GM08714 (cell line): ENCODE measurements at regions not wholly inside any gene's neighbourhood (a gene's known extent, or its start where the extent isn't known, plus 50 kb on each side); places are given as distances from the start of the nearest gene placed in this dataset.
"Not testable (repeated sequence)": the region's sequence is repeated elsewhere in the genome, so short reads cannot be mapped to it uniquely, and the experiment has no call there.

Experiments used
- H3K4me3 ChIP-seq: fragments of 200-500 bp; sonication (Bioruptor generic); 2 replicates; pipeline ENCODE4 v1.5.1; 2014; ENCODE audit warnings: mild to moderate bottlenecking, low read length, inconsistent platforms
- ZNF274 ChIP-seq: IDR thresholded peaks from 2 replicates; pipeline ENCODE4 v1.6.1; 2012; ENCODE audit warnings: mild to moderate bottlenecking, low read depth, low read length

DNA sequence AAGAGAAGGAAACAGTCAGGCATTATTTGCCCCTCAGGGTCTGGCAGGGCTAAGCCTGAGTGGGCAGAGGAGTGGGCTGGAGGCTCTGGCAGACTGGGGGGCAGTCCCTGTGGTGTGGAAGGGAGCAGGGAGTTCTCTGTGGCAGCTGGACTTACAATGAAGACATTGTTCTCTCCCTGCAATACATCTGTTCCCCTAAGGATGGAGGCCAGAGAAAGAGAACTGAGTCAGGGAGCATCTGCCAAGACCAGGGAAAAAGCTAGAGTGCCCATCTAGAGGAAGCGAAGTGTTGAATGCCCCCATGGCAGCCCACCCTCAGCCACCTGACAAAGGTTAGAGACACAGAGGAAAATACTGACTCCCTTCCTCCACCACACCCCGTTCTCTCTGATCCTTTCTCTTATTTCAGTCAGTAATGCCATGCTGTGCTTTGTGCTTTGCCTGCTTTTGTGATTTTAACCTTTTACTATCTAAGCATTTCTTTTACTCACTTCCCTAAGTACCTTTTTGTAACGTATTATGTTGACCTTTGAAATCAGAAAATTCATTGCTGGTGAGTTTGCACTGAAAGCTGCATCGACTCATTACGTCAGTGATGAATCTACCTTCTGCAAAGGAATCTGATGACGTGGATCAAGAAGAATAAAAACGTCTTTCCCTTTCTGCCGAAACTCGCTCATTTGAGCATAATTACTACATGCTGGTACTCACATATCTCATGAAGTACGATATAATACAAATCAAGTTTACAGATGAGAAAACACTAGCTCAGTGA lies 76.0 kb downstream of the ACTL7B start:
- TF ChIP-seq ZNF274 = no peak

DNA sequence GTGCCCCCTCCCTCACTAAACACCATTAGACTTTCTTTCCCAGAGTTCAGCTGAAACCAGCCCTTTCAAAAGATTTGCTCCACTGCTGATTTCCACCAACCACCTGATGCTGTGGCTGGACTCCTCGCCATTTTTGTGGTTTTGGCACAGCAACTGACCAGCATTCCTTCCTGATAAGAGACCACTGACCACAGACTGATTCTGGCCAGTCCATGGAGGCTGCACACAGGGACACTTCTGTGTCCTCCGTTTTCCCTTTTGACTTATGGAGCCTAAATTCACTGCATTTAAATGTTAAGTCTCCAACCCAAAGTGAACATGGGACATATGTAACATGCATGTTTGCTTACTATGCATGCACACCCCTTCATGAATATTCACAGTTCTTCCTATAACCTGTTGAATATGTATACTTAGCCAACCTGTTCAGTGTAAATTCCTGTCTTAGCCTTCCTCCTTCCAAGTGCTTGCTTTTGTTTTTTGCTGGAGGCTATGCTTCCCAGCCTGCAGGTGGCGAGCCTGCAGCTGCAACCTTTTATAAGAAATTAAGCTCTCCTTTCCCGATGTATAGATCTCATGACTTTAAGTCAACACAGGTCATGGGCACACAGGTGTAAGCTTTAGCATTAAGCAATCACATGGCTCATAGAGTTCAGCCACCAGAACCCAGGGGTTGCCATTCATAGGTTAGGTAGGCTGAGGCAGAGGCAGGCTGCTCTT lies 78.7 kb downstream of the ACTL7B start:
- H3K4me3 ChIP-seq = no peak overlapping the region
- no peak for TF ChIP-seq ZNF274

More for the DNA sequence above, 76.0 kb downstream of the ACTL7B start:
- no peak overlapping the region for H3K4me3 ChIP-seq

DNA sequence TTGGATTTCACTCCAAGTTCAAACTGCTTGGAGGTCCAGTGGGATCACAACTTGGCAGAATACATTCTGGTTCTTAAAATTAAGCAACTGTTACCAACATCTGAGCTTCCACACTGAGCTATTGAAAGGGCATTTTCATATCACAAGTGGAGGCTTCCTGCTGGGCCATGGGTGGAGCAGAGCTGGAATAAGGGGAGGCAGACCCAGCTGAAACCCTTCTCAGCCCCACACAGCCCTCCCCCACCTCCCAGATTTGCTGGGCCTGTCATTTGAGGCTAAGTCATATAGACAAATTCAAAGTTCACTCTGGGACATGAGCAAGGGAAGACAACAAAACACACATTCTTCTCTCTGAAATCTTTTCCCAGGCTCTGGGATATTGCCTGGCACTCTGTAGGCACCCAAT lies 79.9 kb downstream of the ACTL7B start:
- TF ChIP-seq ZNF274 = no peak
- no peak overlapping the region for H3K4me3 ChIP-seq

DNA sequence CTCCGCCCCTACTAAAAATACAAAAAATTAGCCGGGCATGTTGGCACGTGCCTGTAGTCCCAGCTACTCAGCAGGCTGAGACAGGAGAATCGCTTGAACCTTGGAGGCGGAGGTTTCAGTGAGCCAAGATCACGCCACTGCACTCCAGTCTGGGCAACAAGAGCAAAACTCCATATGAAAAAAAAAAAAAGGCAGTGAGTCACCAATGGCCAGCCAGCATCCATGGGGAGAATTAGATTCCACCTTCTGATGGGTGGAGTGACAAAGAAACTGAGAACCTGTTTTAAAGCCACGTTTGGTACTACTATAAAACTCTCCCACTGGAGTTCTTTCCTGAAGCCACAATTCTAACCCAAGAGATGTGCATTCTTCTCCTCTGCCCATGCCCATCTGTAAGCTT lies 81.7 kb downstream of the ACTL7B start:
- H3K4me3 ChIP-seq = not testable (repeated sequence)

DNA sequence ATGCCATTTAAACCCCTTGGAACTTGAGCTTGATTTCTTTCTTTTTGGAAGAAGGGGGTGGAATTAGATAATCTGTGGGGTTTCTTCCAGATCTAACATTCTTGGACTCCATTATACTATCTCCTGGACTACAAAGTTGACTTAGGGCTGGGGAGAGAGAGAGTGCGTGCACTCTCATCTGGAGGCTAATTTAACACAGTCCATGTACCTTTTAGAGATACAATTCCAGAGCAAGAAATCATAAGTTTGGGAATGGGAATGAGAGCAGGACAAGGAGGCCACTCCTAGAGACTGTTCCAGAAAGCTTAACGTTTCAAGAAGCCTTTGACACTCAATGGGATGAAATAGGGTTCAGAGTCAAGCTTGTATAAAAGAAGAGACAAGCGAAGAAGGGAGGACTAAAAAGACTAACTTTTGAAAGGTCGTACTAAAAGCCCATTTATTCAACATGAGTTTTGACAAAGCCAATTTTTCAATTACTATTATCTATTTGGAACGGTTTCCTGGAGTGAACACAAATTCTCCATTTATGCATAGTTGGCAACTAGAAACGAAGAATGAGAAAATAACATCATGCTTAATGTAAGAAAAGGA lies 83.4 kb downstream of the ACTL7B start:
- no peak for TF ChIP-seq ZNF274
- H3K4me3 ChIP-seq = no peak overlapping the region

DNA sequence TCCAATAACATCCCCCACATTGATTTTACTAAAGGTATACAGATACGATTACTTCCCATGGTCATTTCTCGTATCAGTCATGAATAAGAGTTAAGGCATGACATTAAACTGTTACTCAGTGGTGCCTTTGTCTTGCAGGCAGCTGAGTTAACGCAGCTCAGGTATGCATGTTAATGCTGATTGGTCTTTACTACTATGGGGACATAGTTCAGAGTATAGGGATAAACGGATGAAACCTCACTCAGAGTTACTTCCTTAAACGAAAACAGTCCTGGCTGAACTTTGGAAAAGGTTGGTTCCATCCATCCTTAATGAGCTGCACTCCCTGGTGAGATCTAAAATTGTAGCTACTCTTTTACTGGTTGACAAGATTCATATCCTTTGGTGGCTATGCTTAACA lies 87.0 kb downstream of the ACTL7B start:
- no peak for TF ChIP-seq ZNF274

DNA sequence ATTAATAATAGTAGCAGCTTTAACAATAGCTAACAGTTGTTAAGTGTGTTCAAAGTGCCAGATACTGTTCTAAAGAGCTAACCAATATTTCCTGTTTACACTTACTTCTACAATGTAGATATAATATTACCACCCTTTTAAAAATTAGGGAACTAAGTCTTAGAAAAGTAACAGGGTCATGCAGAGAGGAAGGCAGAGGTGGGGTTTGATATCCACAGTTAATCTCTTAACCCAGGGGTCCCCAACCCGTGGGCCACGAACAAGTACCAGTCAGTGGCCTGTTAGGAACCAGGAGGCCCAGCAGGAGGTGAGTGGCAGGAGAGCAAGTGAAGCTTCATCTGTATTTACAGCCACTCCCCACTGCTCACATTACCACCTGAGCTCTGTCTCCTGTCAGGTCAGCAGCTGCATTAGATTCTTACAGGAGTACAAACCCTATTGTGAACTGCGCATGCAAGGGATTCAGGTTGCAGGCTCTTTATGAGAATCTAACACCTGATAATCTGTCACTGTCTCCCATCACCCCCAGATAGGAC lies 89.1 kb downstream of the ACTL7B start:
- no peak overlapping the region for H3K4me3 ChIP-seq
- TF ChIP-seq ZNF274 = no peak

More for the DNA sequence above, 87.0 kb downstream of the ACTL7B start:
- no peak overlapping the region for H3K4me3 ChIP-seq

DNA sequence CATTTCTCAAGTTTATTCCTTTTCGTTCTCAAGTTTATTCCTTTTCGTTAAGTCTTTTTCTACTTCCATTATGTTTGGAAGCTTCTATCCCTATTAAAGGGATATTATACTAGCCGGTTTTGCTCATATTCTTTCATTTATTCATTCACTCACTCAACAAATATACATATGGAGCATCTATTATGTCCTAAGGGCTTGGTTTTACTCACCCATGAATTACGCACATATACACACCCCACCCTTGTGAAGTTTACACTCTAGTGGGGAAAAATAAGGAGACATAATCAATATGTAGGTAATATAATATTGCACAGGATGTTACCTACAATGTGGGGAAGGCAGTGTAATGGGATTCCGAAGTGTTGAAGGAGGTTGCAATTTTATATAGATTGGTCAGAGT lies 90.5 kb downstream of the ACTL7B start:
- no peak overlapping the region for H3K4me3 ChIP-seq
- TF ChIP-seq ZNF274 = no peak

DNA sequence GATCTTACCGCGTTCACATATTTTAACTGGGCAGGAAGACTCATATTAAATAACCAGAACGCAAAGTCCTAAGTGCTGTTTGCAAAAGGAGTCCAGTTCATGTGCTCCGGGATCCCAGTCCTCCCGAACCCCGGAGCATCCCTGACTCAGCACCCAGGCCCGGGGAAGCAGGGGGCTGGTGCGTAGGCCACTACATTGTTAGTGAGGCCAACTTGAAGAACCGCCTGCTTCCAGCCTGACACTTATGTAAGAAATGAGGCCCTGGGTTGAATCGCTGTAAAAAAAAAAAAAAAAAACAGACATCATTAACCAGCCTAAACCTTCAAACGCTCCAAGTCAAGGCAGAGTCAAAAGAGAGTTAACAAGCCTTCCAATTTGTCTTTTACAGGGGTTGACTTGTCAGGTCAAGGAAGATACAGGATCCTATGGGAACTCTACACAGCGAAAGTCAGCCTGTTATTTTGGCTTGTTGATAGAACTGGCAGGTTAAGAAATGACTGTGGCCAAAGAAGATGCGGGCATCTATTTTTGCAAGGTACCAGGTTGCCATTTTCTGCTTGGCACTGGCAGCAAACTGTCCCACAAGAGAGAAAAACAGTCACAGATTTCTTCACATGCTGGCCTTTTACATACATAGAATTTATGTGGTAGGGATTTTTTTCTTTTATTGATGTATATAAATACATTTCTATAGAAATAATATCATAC lies 93.3 kb downstream of the ACTL7B start:
- H3K4me3 ChIP-seq = no peak overlapping the region

DNA sequence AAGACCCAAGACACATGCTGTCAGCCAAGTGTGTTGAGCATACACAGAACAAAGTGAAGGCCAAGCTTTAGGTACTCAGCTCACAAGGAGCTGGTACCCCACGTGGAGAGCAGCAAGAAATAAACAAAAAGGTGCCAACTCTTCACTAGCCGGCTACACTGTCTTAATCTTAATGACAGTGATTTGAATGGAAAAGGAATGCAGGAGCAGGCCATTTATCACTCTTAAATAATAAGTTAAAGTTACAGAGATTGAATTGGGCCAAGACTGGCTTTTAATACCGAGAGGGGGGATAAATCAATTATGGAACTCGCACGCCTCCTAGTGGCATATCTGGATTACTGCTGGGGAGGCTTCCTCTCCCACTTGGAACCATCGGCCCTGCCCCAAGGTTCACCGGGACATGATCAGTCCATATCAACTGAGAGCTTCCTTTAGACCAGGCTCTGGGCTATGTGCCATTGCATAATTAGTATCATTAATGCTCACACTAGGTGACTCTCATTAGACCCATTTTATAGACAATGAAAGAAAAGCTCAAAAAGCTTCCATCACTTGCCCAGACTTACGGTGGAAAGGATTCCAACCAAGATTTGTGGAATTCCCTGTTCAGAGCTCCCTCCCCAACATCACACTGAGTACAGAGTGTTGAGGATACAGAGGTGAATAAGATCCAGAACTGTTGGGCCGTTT lies 94.0 kb downstream of the ACTL7B start:
- no peak for TF ChIP-seq ZNF274
- H3K4me3 ChIP-seq = no peak overlapping the region

More for the DNA sequence above, 93.3 kb downstream of the ACTL7B start:
- TF ChIP-seq ZNF274 = no peak

DNA sequence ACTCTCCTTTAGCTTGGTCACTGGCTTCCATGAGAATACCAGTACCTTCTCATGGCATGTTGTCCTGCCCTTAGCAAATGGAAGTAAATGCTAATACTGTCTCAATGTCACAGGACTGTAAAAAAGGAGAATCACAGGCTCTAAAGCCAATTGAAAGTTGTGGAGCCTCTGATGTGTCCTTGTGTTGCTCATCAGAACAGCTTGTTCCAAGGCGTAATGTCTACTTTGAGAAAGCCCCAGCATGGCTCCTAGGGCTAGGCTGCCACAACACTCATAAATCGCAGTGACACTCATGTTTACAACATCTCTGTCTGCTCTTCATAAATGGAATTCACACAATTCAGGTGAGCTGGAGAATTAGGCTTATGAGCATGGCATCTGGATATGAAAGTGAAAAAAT lies 94.9 kb downstream of the ACTL7B start:
- TF ChIP-seq ZNF274 = no peak
- no peak overlapping the region for H3K4me3 ChIP-seq

DNA sequence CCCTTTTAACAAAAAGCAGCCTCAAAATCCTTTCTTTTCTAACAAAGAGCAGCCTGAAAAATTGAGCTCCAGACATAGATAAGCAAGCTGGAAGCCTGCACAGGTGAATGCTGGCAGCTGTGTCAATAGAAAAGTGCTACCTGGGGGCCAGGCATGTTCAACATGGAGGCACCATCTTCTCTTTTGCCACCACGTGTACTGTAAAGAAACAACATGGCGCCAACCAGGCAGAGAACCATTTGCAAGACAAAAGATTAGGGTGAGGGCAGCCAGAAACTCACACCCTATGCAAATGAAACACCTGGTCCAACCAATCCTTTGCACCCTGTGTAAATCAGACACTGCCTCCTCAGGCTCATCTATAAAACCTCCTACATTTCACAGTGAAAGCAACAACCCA lies 96.0 kb downstream of the ACTL7B start:
- no peak overlapping the region for H3K4me3 ChIP-seq
- TF ChIP-seq ZNF274 = no peak

DNA sequence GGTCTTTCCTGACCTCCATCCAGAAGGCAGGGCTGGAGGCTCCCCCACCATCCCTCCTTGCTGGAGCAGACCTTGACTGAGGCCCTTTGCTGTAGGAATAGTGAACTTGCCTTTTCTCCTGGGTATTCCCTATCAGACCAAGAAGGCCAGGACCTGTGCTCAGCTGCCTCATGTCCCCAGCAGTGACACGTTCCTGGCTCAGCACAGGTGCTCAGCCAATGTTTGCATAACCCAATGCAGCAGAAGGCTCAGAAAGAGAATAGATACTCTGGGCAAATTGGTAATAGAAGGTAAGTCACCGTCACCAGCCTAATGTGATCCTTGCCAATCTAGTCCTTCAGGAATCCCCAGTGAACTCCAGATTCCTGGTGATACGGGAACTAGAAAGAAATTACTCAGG lies 96.4 kb downstream of the ACTL7B start:
- H3K4me3 ChIP-seq = no peak overlapping the region
- no peak for TF ChIP-seq ZNF274

DNA sequence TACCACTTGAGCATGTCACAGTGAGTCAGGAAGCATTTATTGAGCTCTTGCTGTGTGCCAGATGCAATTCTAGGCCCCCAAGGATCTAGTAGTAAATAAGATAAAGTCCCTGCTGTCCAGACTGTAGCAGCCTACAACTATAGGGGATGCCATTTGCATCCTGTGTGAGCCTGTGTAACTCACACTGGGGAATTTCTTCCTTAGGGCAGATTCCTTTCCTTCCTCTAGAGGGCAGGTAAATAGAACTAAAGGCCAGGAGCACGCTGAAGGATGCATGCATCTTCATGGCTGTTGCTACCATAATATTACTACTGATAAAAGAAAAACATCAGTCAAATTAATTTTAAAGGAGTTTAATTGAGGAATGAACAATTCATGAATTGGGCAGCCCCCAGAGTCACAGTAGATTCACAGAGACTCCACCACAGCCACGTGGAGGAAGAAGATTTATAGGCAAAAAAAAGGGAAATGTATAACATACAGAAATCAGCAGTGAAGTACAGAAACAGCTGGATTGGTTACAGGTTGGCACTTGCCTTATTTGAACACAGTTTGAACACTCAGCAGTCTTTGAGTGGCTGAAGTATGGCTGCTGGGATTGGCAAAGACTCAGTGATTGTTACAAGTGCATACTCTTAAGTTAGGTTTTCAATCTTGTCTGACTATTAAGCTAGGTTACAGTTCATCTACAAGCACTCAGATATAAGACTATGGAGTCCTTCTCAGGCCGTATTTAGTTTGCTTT lies 98.9 kb downstream of the ACTL7B start:
- H3K4me3 ChIP-seq = no peak overlapping the region
- TF ChIP-seq ZNF274 = no peak
